HEK293 (cell line): ENCODE measurements at regions not wholly inside any gene's neighbourhood (a gene's known extent, or its start where the extent isn't known, plus 50 kb on each side); places are given as distances from the start of the nearest gene placed in this dataset.

Source experiments
- CTCF ChIA-PET: fragments of 350-600 bp; formaldehyde crosslinking; extraction: SDS; loops from one replicate; lab custom pipeline; 2021; ENCODE audit warnings: antibody characterized with exemption; lab: Yijun Ruan, JAX
- POLR2A ChIA-PET: fragments of 300-600 bp; formaldehyde crosslinking; extraction: SDS; loops from one replicate; lab custom pipeline; 2020; ENCODE audit warnings: antibody characterized with exemption, inconsistent platforms; lab: Yijun Ruan, JAX
- H3K27ac ChIP-seq: fragments of 200-500 bp; sonication (Bioruptor generic); 2 replicates; pipeline ENCODE4 v1.5.1; 2014; ENCODE audit warnings: low read depth, low read length, control low read depth, inconsistent platforms; ENCODE audit errors: extremely low read depth
- H3K36me3 ChIP-seq, 2 experiments: fragments of 200-500 bp in 1 of 2; sonication (Bioruptor generic) in 1 of 2; 1 replicate in 1 of 2; 2 replicates in 1 of 2; pipeline ENCODE4 v1.5.1; 2014 to 2017; ENCODE audit warnings: inconsistent platforms in 2 of 2, low read length in 2 of 2; ENCODE audit not compliant: control insufficient read depth in 2 of 2, insufficient read depth in 1 of 2
- H3K4me1 ChIP-seq: fragments of 200-500 bp; sonication (Bioruptor generic); 2 replicates; pipeline ENCODE4 v1.5.1; 2014; ENCODE audit warnings: mild to moderate bottlenecking, low read length, inconsistent platforms; ENCODE audit not compliant: control insufficient read depth, insufficient read depth
- H3K4me3 ChIP-seq: 2 replicates; pipeline ENCODE4 v1.5.1; 2011; ENCODE audit warnings: low read depth, mild to moderate bottlenecking, control low read depth, low read length, moderate library complexity
- H3K9me3 ChIP-seq: fragments of 200-500 bp; sonication (Bioruptor generic); 2 replicates; pipeline ENCODE4 v1.5.1; 2014; ENCODE audit warnings: low read depth, low read length, inconsistent platforms; ENCODE audit not compliant: control insufficient read depth, insufficient read depth
- EGR2 ChIP-seq: fragments of 450-650 bp; formaldehyde crosslinking; IDR thresholded peaks from 2 replicates; pipeline ENCODE4 v1.5.1; 2016; ENCODE audit warnings: low read depth, missing biosample characterization, missing genetic modification characterization
- GLIS1 ChIP-seq: fragments of 450-650 bp; formaldehyde crosslinking; IDR thresholded peaks from 2 replicates; pipeline ENCODE4 v1.5.1; 2016; ENCODE audit warnings: missing biosample characterization, missing genetic modification characterization
- HOXC10 ChIP-seq: sonication (generic); formaldehyde crosslinking; IDR thresholded peaks from 2 replicates; pipeline ENCODE4 v1.8.1; 2023; ENCODE audit warnings: mild to moderate bottlenecking, missing genetic modification reagents
- IKZF3 ChIP-seq: fragments of 450-650 bp; IDR thresholded peaks from 2 replicates; pipeline ENCODE4 v1.5.0; 2018; ENCODE audit warnings: missing biosample characterization, mild to moderate bottlenecking, missing genetic modification characterization, moderate library complexity
- INSM2 ChIP-seq: fragments of 450-650 bp; formaldehyde crosslinking; IDR thresholded peaks from 2 replicates; pipeline ENCODE4 v1.5.1; 2016; ENCODE audit warnings: missing biosample characterization, missing genetic modification characterization
- MEIS1 ChIP-seq: sonication (generic); formaldehyde crosslinking; IDR thresholded peaks from 2 replicates; pipeline ENCODE4 v1.8.1; 2022; ENCODE audit warnings: missing genetic modification reagents, mild to moderate bottlenecking, borderline replicate concordance
- MZF1 ChIP-seq: fragments of 450-650 bp; formaldehyde crosslinking; IDR thresholded peaks from 2 replicates; pipeline ENCODE4 v1.5.1; 2017; ENCODE audit warnings: missing biosample characterization, missing genetic modification characterization, borderline replicate concordance
- PRDM10 ChIP-seq: fragments of 450-650 bp; formaldehyde crosslinking; IDR thresholded peaks from 2 replicates; pipeline ENCODE4 v1.5.1; 2016; ENCODE audit warnings: missing biosample characterization, missing genetic modification characterization
- ZNF157 ChIP-seq: fragments of 450-650 bp; formaldehyde crosslinking; IDR thresholded peaks from 2 replicates; pipeline ENCODE4 v1.5.1; 2016; ENCODE audit warnings: missing biosample characterization, missing genetic modification characterization
- ZNF2 ChIP-seq: fragments of 450-650 bp; formaldehyde crosslinking; IDR thresholded peaks from 2 replicates; pipeline ENCODE4 v1.5.1; 2016; ENCODE audit warnings: missing biosample characterization, missing genetic modification characterization
- ZNF202 ChIP-seq: fragments of 450-650 bp; formaldehyde crosslinking; IDR thresholded peaks from 2 replicates; pipeline ENCODE4 v1.5.1; 2016; ENCODE audit warnings: missing biosample characterization, missing genetic modification characterization, borderline replicate concordance
- ZNF292 ChIP-seq: fragments of 450-650 bp; formaldehyde crosslinking; IDR thresholded peaks from 2 replicates; pipeline ENCODE4 v1.5.1; 2016; ENCODE audit warnings: low read depth, missing biosample characterization, missing genetic modification characterization, borderline replicate concordance
- ZNF449 ChIP-seq: fragments of 450-650 bp; formaldehyde crosslinking; IDR thresholded peaks from 2 replicates; pipeline ENCODE4 v1.5.1; 2017; ENCODE audit warnings: missing biosample characterization, mild to moderate bottlenecking, missing genetic modification characterization, moderate library complexity
- ZNF510 ChIP-seq: fragments of 450-650 bp; formaldehyde crosslinking; IDR thresholded peaks from 2 replicates; pipeline ENCODE4 v1.5.1; 2018; ENCODE audit warnings: mild to moderate bottlenecking, missing genetic modification characterization, missing biosample characterization; ENCODE audit not compliant: insufficient replicate concordance
- ZNF530 ChIP-seq: fragments of 450-650 bp; formaldehyde crosslinking; IDR thresholded peaks from 2 replicates; pipeline ENCODE4 v1.5.1; 2016; ENCODE audit warnings: low read depth, missing biosample characterization, missing genetic modification characterization
- ZNF558 ChIP-seq: fragments of 450-650 bp; formaldehyde crosslinking; IDR thresholded peaks from 2 replicates; pipeline ENCODE4 v1.5.1; 2016; ENCODE audit warnings: missing biosample characterization, missing genetic modification characterization
- ZNF791 ChIP-seq: fragments of 450-650 bp; formaldehyde crosslinking; IDR thresholded peaks from 2 replicates; pipeline ENCODE4 v1.5.1; 2016; ENCODE audit warnings: missing biosample characterization, missing genetic modification characterization
- ZNF792 ChIP-seq: fragments of 450-650 bp; formaldehyde crosslinking; IDR thresholded peaks from 2 replicates; pipeline ENCODE4 v1.5.1; 2016; ENCODE audit warnings: missing biosample characterization, missing genetic modification characterization
- ZNF843 ChIP-seq: fragments of 450-650 bp; formaldehyde crosslinking; IDR thresholded peaks from 2 replicates; pipeline ENCODE4 v1.5.1; 2016; ENCODE audit warnings: missing biosample characterization, missing genetic modification characterization
- ZSCAN30 ChIP-seq: fragments of 450-650 bp; IDR thresholded peaks from 2 replicates; pipeline ENCODE4 v1.5.1; 2018; ENCODE audit warnings: missing biosample characterization, mild to moderate bottlenecking, missing genetic modification characterization, moderate library complexity

- TF ChIP-seq EGR2 (tag by site-specific recombination): no peak
- TF ChIP-seq, all 188 proteins: peak for 0
- Histone ChIP-seq H3K4me1 (no peaks in the 10 kb centered on the region), H3K4me3 (no peak overlapping the region), H3K9me3 (no peaks in the 10 kb centered on the region), H3K27ac (no peak overlapping the region), H3K36me3 (no peaks in the 10 kb centered on the region)
- ChIA-PET CTCF (interaction anchor here (0.6 kb wide), 1 partner anchor 179 kb away, joined by 4 read pairs; no protein-coding TSS in a partner anchor), POLR2A (no interaction called here)
Measured at GRCh38 chr16:51834794-51835193, 683.7 kb upstream of the SALL1 start.

GRCh38 chr16:51834133-51834532 is 683.1 kb upstream of the SALL1 start:
- POLR2A ChIA-PET: no interaction called here
- TF ChIP-seq ZNF157 (tag by site-specific recombination) (no peak), ZNF2 (tag by site-specific recombination) (no peak), GLIS1 (tag by site-specific recombination) (no peak), ZNF558 (tag by site-specific recombination) (no peak), ZNF510 (tag by site-specific recombination) (no peak), PRDM10 (no peak), ZNF292 (tag by site-specific recombination) (no peak), INSM2 (tag by site-specific recombination) (no peak), IKZF3 (tag by site-specific recombination) (no peak), ZNF791 (tag by site-specific recombination) (no peak), ZNF792 (tag by site-specific recombination) (no peak), ZNF530 (no peak), MZF1 (tag by site-specific recombination) (no peak), ZNF843 (no peak), ZSCAN30 (tag by site-specific recombination) (no peak), MEIS1 (no peak), ZNF449 (tag by site-specific recombination) (no peak), ZNF202 (no peak), HOXC10 (no peak)
- TF ChIP-seq, all 188 proteins: peak for 0
- no peak overlapping the region for H3K4me3 ChIP-seq
- H3K9me3 ChIP-seq: no peaks in the 10 kb centered on the region
- H3K27ac ChIP-seq: no peak overlapping the region
- no peaks in the 10 kb centered on the region for H3K36me3 ChIP-seq
- CTCF ChIA-PET: interaction anchor here (0.5 kb wide), 1 partner anchor 58 kb away, joined by 4 read pairs; no protein-coding TSS in a partner anchor
- H3K4me1 ChIP-seq: no peaks in the 10 kb centered on the region
